Hepatocyte (in vitro differentiated cells): ENCODE measurements at regions not wholly inside any gene's neighbourhood (a gene's known extent, or its start where the extent isn't known, plus 50 kb on each side); places are given as distances from the start of the nearest gene placed in this dataset.

Experiments used
- DNase-seq: peaks from one replicate; pipeline ENCODE4 v3.0.0-alpha.2; 2016; ENCODE audit warnings: low spot score
- H2AFZ ChIP-seq: fragments of 200-600 bp; sonication (generic); 2 replicates; pipeline ENCODE4 v1.6.0; 2016; ENCODE audit warnings: antibody characterized with exemption, mild to moderate bottlenecking
- H3K27ac ChIP-seq: fragments of 200-600 bp; sonication (generic); 2 replicates; pipeline ENCODE4 v1.5.1; 2016; ENCODE audit warnings: mild to moderate bottlenecking
- H3K27me3 ChIP-seq: fragments of 200-600 bp; sonication (generic); 2 replicates; pipeline ENCODE4 v1.6.1; 2016
- H3K36me3 ChIP-seq: fragments of 200-600 bp; sonication (generic); replicated peaks from 2 replicates; pipeline ENCODE4 v1.5.1; 2016; ENCODE audit warnings: low read depth; ENCODE audit not compliant: insufficient read depth
- H3K4me1 ChIP-seq: fragments of 200-600 bp; sonication (generic); 2 replicates; pipeline ENCODE4 v1.5.1; 2016; ENCODE audit warnings: mild to moderate bottlenecking, moderate library complexity; ENCODE audit not compliant: insufficient read depth
- H3K4me2 ChIP-seq: fragments of 200-600 bp; sonication (generic); 2 replicates; pipeline ENCODE4 v1.6.0; 2016
- H3K4me3 ChIP-seq: fragments of 200-600 bp; sonication (generic); 2 replicates; pipeline ENCODE4 v1.5.1; 2016; ENCODE audit warnings: mild to moderate bottlenecking
- H3K79me2 ChIP-seq: fragments of 200-600 bp; sonication (generic); 2 replicates; pipeline ENCODE4 v1.6.0; 2017; ENCODE audit warnings: mild to moderate bottlenecking
- H3K9me2 ChIP-seq: fragments of 200-600 bp; sonication (generic); replicated peaks from 2 replicates; pipeline ENCODE4 v1.6.0; 2017; ENCODE audit warnings: mild to moderate bottlenecking; ENCODE audit not compliant: insufficient read depth
- H3K9me3 ChIP-seq: fragments of 200-600 bp; sonication (generic); 2 replicates; pipeline ENCODE4 v1.5.1; 2016; ENCODE audit warnings: low read depth, mild to moderate bottlenecking
- H4K20me1 ChIP-seq: fragments of 200-600 bp; sonication (generic); 2 replicates; pipeline ENCODE4 v1.6.0; 2016; ENCODE audit warnings: mild to moderate bottlenecking; ENCODE audit not compliant: insufficient read depth, poor library complexity, severe bottlenecking
- CTCF ChIP-seq: fragments of 200-600 bp; sonication (generic); IDR thresholded peaks from 2 replicates; pipeline ENCODE4 v1.5.1; 2016; ENCODE audit warnings: antibody characterized with exemption, mild to moderate bottlenecking; ENCODE audit not compliant: poor library complexity
- EZH2 ChIP-seq: fragments of 200-600 bp; sonication (generic); IDR thresholded peaks from 2 replicates; pipeline ENCODE4 v1.6.1; 2016; ENCODE audit warnings: antibody characterized with exemption, mild to moderate bottlenecking, borderline replicate concordance
- EZH2phosphoT487 ChIP-seq: fragments of 200-600 bp; sonication (generic); IDR thresholded peaks from one replicate; pipeline ENCODE4 v1.6.1; 2018; ENCODE audit warnings: antibody characterized with exemption, mild to moderate bottlenecking, low read depth, moderate library complexity; ENCODE audit not compliant: unreplicated experiment, severe bottlenecking
- WGBS: methylation state at CpG from one replicate; pipeline ENCODE4 v1.1.6; 2016; ENCODE audit warnings: low lambda C conversion rate; ENCODE audit errors: missing lambda C conversion rate; 5-methylcytosine and 5-hydroxymethylcytosine counted together

GRCh38 chr1:232367293-232367692, 262.6 kb downstream of the SIPA1L2 start:
- no peaks in the 10 kb centered on the region for H3K9me2 ChIP-seq
- H4K20me1 ChIP-seq = no peaks in the 10 kb centered on the region
- no peaks in the 10 kb centered on the region for H3K27me3 ChIP-seq
- 55% methylated on average over 4 of the region's 4 CpGs for WGBS
- no peak overlapping the region for H2AFZ ChIP-seq
- DNase-seq = peak; percentile 50
- H3K4me2 ChIP-seq = peak overlapping the region; percentile 23
- H3K27ac ChIP-seq = no peak overlapping the region
- no peaks in the 10 kb centered on the region for H3K9me3 ChIP-seq
- no peaks in the 10 kb centered on the region for H3K79me2 ChIP-seq
- no peaks in the 10 kb centered on the region for H3K4me1 ChIP-seq
- no peaks in the 10 kb centered on the region for H3K36me3 ChIP-seq
- no peak overlapping the region for H3K4me3 ChIP-seq
- no peak for TF ChIP-seq EZH2
- no peak for TF ChIP-seq CTCF
- no peak for TF ChIP-seq EZH2phosphoT487

GRCh38 chr1:232364654-232365382, 265.1 kb downstream of the SIPA1L2 start:
- Histone ChIP-seq H3K36me3 (no peaks in the 10 kb centered on the region), H3K9me2 (no peaks in the 10 kb centered on the region), H3K4me1 (no peaks in the 10 kb centered on the region), H3K27me3 (no peaks in the 10 kb centered on the region), H3K4me3 (no peak overlapping the region), H3K4me2 (no peak overlapping the region), H3K27ac (no peak overlapping the region), H4K20me1 (no peaks in the 10 kb centered on the region), H3K9me3 (no peaks in the 10 kb centered on the region), H3K79me2 (no peaks in the 10 kb centered on the region), H2AFZ (no peak overlapping the region)
- DNase-seq = no peak
- 94% methylated on average over 3 of the region's 3 CpGs for WGBS
- TF ChIP-seq CTCF = no peak
- TF ChIP-seq EZH2phosphoT487 = no peak
- TF ChIP-seq EZH2 = no peak

- no peaks in the 10 kb centered on the region for H3K9me3 ChIP-seq
- H3K9me2 ChIP-seq = no peaks in the 10 kb centered on the region
- no peak for TF ChIP-seq EZH2phosphoT487
- TF ChIP-seq EZH2 = no peak
- no peak for TF ChIP-seq CTCF
- no peak overlapping the region for H3K27ac ChIP-seq
- no peaks in the 10 kb centered on the region for H3K4me1 ChIP-seq
- H2AFZ ChIP-seq = no peak overlapping the region
- no peaks in the 10 kb centered on the region for H3K27me3 ChIP-seq
- H3K36me3 ChIP-seq = no peaks in the 10 kb centered on the region
- WGBS = 40% methylated on average over 2 of the region's 2 CpGs
- H3K79me2 ChIP-seq = no peaks in the 10 kb centered on the region
- no peaks in the 10 kb centered on the region for H4K20me1 ChIP-seq
- H3K4me2 ChIP-seq = no peak overlapping the region
- H3K4me3 ChIP-seq = no peak overlapping the region
- no peak for DNase-seq
These were observed 266.9 kb downstream of the SIPA1L2 start for GRCh38 chr1:232363008-232363407.

- TF ChIP-seq EZH2 (no peak), CTCF (no peak), EZH2phosphoT487 (no peak)
- 88% methylated on average over 6 of the region's 6 CpGs for WGBS
- H3K27ac ChIP-seq = no peak overlapping the region
These were observed 272.5 kb downstream of the SIPA1L2 start for GRCh38 chr1:232357416-232357815.

More at GRCh38 chr1:232357416-232357815, 272.5 kb downstream of the SIPA1L2 start:
- H3K4me1 ChIP-seq = no peaks in the 10 kb centered on the region
- no peak for DNase-seq
- H3K4me3 ChIP-seq = no peak overlapping the region
- H2AFZ ChIP-seq = no peak overlapping the region
- H3K4me2 ChIP-seq = no peak overlapping the region
- no peaks in the 10 kb centered on the region for H3K9me3 ChIP-seq
- no peaks in the 10 kb centered on the region for H3K79me2 ChIP-seq
- H3K36me3 ChIP-seq = no peaks in the 10 kb centered on the region
- H3K27me3 ChIP-seq = no peaks in the 10 kb centered on the region
- H3K9me2 ChIP-seq = no peaks in the 10 kb centered on the region
- no peaks in the 10 kb centered on the region for H4K20me1 ChIP-seq
